ENCODE measurements at regions not wholly inside any gene's neighbourhood (a gene's known extent, or its start where the extent isn't known, plus 50 kb on each side); places are given as distances from the start of the nearest gene placed in this dataset.

DNA sequence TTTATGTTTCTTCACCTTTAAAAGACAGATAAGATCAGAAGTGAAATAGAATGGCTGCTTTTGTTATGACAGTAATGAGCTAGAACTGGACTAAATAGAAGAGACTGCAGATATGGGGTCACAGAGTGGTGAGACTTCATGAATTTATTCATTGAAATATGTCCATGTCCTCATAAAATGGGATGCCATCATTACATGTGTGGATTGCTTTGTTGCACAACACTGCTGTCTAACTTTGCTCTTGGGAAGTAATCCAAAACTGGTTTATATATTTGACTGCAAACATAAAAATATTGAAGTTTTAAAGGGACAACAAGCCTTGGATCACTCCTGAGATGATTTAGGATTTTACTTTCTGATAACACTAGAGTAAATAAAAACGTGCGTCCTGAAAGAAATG, 209.2 kb upstream of the FAT4 start:
- no peak for TF ChIP-seq POLR2A (IDR thresholded peaks at IDR 0.05)
- TF ChIP-seq, protein P1, sequence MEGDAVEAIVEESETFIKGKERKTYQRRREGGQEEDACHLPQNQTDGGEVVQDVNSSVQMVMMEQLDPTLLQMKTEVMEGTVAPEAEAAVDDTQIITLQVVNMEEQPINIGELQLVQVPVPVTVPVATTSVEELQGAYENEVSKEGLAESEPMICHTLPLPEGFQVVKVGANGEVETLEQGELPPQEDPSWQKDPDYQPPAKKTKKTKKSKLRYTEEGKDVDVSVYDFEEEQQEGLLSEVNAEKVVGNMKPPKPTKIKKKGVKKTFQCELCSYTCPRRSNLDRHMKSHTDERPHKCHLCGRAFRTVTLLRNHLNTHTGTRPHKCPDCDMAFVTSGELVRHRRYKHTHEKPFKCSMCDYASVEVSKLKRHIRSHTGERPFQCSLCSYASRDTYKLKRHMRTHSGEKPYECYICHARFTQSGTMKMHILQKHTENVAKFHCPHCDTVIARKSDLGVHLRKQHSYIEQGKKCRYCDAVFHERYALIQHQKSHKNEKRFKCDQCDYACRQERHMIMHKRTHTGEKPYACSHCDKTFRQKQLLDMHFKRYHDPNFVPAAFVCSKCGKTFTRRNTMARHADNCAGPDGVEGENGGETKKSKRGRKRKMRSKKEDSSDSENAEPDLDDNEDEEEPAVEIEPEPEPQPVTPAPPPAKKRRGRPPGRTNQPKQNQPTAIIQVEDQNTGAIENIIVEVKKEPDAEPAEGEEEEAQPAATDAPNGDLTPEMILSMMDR (IDR thresholded peaks at IDR 0.05) = no peak
- H3K4me1 ChIP-seq (replicated peaks in 1 of 2) = no peaks in the 10 kb centered on the region
- 63 to 77% (median 72%) methylated on average over 2 of the region's 2 CpGs for WGBS, 4 donors
- no peak for DNase-seq
- H3K27me3 ChIP-seq = no peaks in the 10 kb centered on the region
- no peak overlapping the region for H3K27ac ChIP-seq
- H3K36me3 ChIP-seq (replicated peaks in 1 of 2) = no peaks in the 10 kb centered on the region
- H3K4me3 ChIP-seq = no peak overlapping the region
- H3K9me3 ChIP-seq (replicated peaks in 1 of 3) = no peaks in the 10 kb centered on the region
- intact Hi-C loops (cut with DNase I) = no loop called here

DNA sequence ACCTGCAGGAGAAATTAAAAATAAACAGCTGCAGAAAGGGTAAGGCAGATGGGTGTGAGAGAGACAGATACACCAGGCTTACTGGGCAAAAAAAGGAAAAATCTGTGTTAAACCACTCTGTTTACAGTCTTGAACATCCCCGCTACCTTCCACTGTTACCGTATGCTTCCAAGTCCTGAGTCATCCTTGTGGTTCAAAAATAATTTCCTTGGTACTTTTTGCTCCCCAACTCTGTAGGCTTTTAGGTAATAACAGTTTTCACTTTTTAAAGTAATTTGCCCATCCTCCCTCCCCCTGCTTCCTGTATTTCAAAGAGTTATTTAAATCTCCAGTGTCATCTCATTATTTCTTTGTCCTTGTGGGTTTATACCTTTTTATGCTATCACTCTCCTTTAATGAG, 210.1 kb upstream of the FAT4 start:
- intact Hi-C loops (cut with DNase I) = no loop called here
- Histone ChIP-seq H3K4me1 (replicated peaks in 1 of 2) (no peaks in the 10 kb centered on the region), H3K36me3 (replicated peaks in 1 of 2) (no peaks in the 10 kb centered on the region), H3K27ac (no peak overlapping the region), H3K27me3 (no peaks in the 10 kb centered on the region), H3K9me3 (replicated peaks in 1 of 3) (no peaks in the 10 kb centered on the region), H3K4me3 (no peak overlapping the region)
- TF ChIP-seq, protein P1 (IDR thresholded peaks at IDR 0.05) = no peak
- TF ChIP-seq POLR2A (IDR thresholded peaks at IDR 0.05) = no peak
- WGBS, 4 donors = 75 to 82% (median 78%) methylated on average over 2 of the region's 2 CpGs
- DNase-seq = no peak

DNA sequence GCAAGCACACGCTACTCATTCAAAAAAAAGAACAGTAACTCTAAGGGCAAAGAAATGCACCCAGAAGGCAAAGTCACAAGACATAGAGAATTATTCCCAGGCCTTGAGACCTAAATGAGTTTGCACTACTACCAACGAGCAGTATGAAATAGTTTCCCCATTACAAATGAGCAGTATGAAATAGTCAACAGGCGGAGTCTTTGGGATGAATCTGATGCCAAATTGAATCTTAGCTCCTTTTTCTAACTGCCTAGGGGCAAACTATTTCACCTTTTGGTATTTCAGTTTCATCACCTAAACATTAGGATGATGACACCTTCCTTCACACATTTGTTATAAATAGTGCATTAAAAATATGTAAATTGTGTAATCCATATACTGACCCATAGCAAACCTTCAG, 213.0 kb upstream of the FAT4 start:
- Histone ChIP-seq H3K36me3 (replicated peaks in 1 of 2) (no peaks in the 10 kb centered on the region), H3K27me3 (no peaks in the 10 kb centered on the region), H3K27ac (no peak overlapping the region), H3K9me3 (replicated peaks in 1 of 3) (no peaks in the 10 kb centered on the region), H3K4me3 (no peak overlapping the region), H3K4me1 (replicated peaks in 1 of 2) (no peaks in the 10 kb centered on the region)
- no peak for TF ChIP-seq POLR2A (IDR thresholded peaks at IDR 0.05)
- TF ChIP-seq, protein P1 (IDR thresholded peaks at IDR 0.05) = no peak
- DNase-seq = no peak
- intact Hi-C loops (cut with DNase I) = no loop called here
- 68 to 85% (median 71%) methylated on average over 3 of the region's 3 CpGs for WGBS, 4 donors

DNA sequence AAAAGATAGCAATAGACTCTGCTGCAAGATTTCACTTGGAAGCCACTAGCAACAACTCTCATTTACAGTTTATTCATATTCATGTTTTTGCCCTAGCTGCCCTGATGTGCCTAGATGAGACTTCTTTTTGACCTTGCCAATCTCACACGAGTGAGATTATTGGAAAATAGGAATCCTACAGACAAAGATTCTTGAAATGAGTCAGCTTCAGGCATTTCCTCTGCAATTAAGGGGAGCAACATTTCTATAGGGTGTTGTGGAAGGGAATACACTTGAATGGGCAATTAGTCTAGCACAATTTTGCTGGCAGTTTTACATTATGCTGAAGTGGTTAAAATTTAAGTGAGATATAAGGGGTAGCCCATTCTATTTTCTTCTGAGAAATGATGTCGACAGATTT, 217.0 kb upstream of the FAT4 start:
- Histone ChIP-seq H3K27me3 (no peaks in the 10 kb centered on the region), H3K9me3 (replicated peaks in 1 of 3) (no peaks in the 10 kb centered on the region), H3K36me3 (replicated peaks in 1 of 2) (no peaks in the 10 kb centered on the region), H3K27ac (no peak overlapping the region), H3K4me3 (no peak overlapping the region), H3K4me1 (replicated peaks in 1 of 2) (no peaks in the 10 kb centered on the region)
- no peak for TF ChIP-seq POLR2A (IDR thresholded peaks at IDR 0.05)
- TF ChIP-seq, protein P1 (IDR thresholded peaks at IDR 0.05) = no peak
- 49 to 63% (median 54%) methylated on average over 2 of the region's 2 CpGs for WGBS, 4 donors
- no peak for DNase-seq
- intact Hi-C loops (cut with DNase I) = no loop called here

Data from adrenal gland (tissue), 9 donors.